PC-3 (cell line): ENCODE measurements at regions not wholly inside any gene's neighbourhood (a gene's known extent, or its start where the extent isn't known, plus 50 kb on each side); places are given as distances from the start of the nearest gene placed in this dataset.

ENCODE experiments used
- ATAC-seq: fragments of 200-7000 bp; cut with Tn5 transposase; 2 replicates; pipeline ENCODE4 v1.9.1; 2020; ENCODE audit warnings: mild to moderate bottlenecking, moderate library complexity
- BruUV-seq: library from RNA; stranded (reverse); fragments of 400-500 nt; replicated peaks from 2 replicates; lab custom pipeline; 2021; lab: Mats Ljungman, UMichigan
- CTCF ChIA-PET: fragments of 300-600 bp; sonication (Branson Sonifier 250); formaldehyde crosslinking; loops from one replicate; lab custom pipeline; 2022; ENCODE audit warnings: antibody characterized with exemption; lab: Charles Lee
- POLR2A ChIA-PET: fragments of 300-600 bp; sonication (Branson Sonifier 250); formaldehyde crosslinking; loops from one replicate; lab custom pipeline; 2022; ENCODE audit warnings: antibody characterized with exemption; ENCODE audit not compliant: unreplicated experiment; lab: Charles Lee
- DNase-seq: peaks from one replicate; pipeline ENCODE4 v3.0.0-alpha.2; 2015
- H2AFZ ChIP-seq: fragments of 300-600 bp; sonication (generic); 2 replicates; pipeline ENCODE4 v1.6.0; 2016; ENCODE audit warnings: antibody characterized with exemption, low read length
- H3F3A ChIP-seq: fragments of 300-600 bp; sonication (generic); one replicate; pipeline ENCODE4 v1.6.0; 2017; ENCODE audit warnings: antibody characterized with exemption, low read length, control low read depth, mild to moderate bottlenecking; ENCODE audit not compliant: unreplicated experiment
- H3K27ac ChIP-seq: fragments of 300-600 bp; sonication (generic); 2 replicates; pipeline ENCODE4 v1.5.1; 2016; ENCODE audit warnings: mild to moderate bottlenecking, low read length
- H3K27me3 ChIP-seq: fragments of 300-600 bp; sonication (generic); 2 replicates; pipeline ENCODE4 v1.6.1; 2016; ENCODE audit warnings: low read length, mixed read lengths
- H3K36me3 ChIP-seq: fragments of 300-600 bp; sonication (generic); 2 replicates; pipeline ENCODE4 v1.6.1; 2016; ENCODE audit warnings: low read depth, mixed run types, low read length, mixed read lengths
- H3K4me1 ChIP-seq: fragments of 300-600 bp; sonication (generic); 2 replicates; pipeline ENCODE4 v1.5.1; 2016; ENCODE audit warnings: low read length; ENCODE audit not compliant: insufficient read depth
- H3K4me2 ChIP-seq: fragments of 300-600 bp; sonication (generic); 2 replicates; pipeline ENCODE4 v1.6.0; 2016; ENCODE audit warnings: low read length
- H3K4me3 ChIP-seq: fragments of 300-600 bp; sonication (generic); 2 replicates; pipeline ENCODE4 v1.5.1; 2016; ENCODE audit warnings: mild to moderate bottlenecking, low read length, mixed read lengths
- H3K79me2 ChIP-seq: fragments of 300-600 bp; sonication (generic); 2 replicates; pipeline ENCODE4 v1.6.1; 2017; ENCODE audit warnings: low read length, mixed read lengths
- H3K9ac ChIP-seq: fragments of 300-600 bp; sonication (generic); 2 replicates; pipeline ENCODE4 v1.6.0; 2016; ENCODE audit warnings: mild to moderate bottlenecking, low read length
- H3K9me2 ChIP-seq: fragments of 300-600 bp; sonication (generic); replicated peaks from 2 replicates; pipeline ENCODE4 v1.6.1; 2016; ENCODE audit warnings: mixed run types, low read length, mixed read lengths
- H3K9me3 ChIP-seq: fragments of 300-600 bp; sonication (generic); 2 replicates; pipeline ENCODE4 v1.6.1; 2016; ENCODE audit warnings: low read length, mixed read lengths
- H4K20me1 ChIP-seq: fragments of 300-600 bp; sonication (generic); 2 replicates; pipeline ENCODE4 v1.6.1; 2016; ENCODE audit warnings: low read length, mixed read lengths
- EZH2 ChIP-seq: fragments of 300-600 bp; sonication (generic); IDR thresholded peaks from one replicate; pipeline ENCODE4 v1.6.1; 2017; ENCODE audit warnings: antibody characterized with exemption, mild to moderate bottlenecking, low read length; ENCODE audit not compliant: unreplicated experiment
- EZH2phosphoT487 ChIP-seq: fragments of 300-600 bp; sonication (generic); IDR thresholded peaks from 2 replicates; pipeline ENCODE4 v1.6.1; 2018; ENCODE audit warnings: mild to moderate bottlenecking, antibody characterized with exemption, low read length, borderline replicate concordance
- intact Hi-C: fragments of 100-400 bp; cut with micrococcal nuclease; formaldehyde crosslinking; loops from 2 replicates; pipeline ENCODE4 v1.9.0; 2023
- TF ChIP-seq, protein P1 (sequence below): fragments of 300-600 bp; sonication (generic); conservative IDR thresholded peaks from 2 replicates; pipeline ENCODE4 v1.5.1; 2017; ENCODE audit warnings: antibody characterized with exemption, low read depth, mild to moderate bottlenecking, low read length

DNA sequence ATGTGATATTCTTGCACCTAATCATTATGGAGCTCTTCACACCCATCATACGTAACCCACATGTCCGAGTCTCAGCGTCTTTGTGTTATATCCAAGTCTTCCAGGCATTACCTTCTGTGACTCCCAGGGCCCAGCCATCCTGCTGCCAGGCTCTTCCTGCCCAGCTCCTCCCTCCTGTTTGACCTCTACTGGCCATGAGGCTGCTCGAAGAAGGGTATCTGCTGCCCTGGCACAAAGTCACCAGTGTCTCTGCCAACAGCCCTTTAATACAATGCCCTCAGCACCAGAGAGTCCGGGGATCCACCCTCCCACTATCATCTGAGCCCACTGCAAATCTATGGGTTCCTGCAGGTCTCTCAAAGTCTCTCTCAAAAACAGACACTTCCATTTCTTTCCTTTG lies 65.3 kb upstream of the WAC start:
- no TSS peak for BruUV-seq
- ChIA-PET CTCF (no interaction called here), POLR2A (no interaction called here)
- no peak overlapping the region for H3K4me3 ChIP-seq
- no peaks in the 10 kb centered on the region for H3K4me1 ChIP-seq
- H2AFZ ChIP-seq, result no peak overlapping the region
- H3K27me3 ChIP-seq, result no peaks in the 10 kb centered on the region
- no peak overlapping the region for H3K4me2 ChIP-seq
- no peaks in the 10 kb centered on the region for H3F3A ChIP-seq
- intact Hi-C loops, result no loop called here
- H3K36me3 ChIP-seq, result no peaks in the 10 kb centered on the region
- no peaks in the 10 kb centered on the region for H3K79me2 ChIP-seq
- H3K9ac ChIP-seq, result no peak overlapping the region
- ATAC-seq (no peak), DNase-seq (no peak)
- H3K9me3 ChIP-seq, result no peaks in the 10 kb centered on the region
- TF ChIP-seq EZH2 (no peak), EZH2phosphoT487 (no peak)
- TF ChIP-seq, protein P1, sequence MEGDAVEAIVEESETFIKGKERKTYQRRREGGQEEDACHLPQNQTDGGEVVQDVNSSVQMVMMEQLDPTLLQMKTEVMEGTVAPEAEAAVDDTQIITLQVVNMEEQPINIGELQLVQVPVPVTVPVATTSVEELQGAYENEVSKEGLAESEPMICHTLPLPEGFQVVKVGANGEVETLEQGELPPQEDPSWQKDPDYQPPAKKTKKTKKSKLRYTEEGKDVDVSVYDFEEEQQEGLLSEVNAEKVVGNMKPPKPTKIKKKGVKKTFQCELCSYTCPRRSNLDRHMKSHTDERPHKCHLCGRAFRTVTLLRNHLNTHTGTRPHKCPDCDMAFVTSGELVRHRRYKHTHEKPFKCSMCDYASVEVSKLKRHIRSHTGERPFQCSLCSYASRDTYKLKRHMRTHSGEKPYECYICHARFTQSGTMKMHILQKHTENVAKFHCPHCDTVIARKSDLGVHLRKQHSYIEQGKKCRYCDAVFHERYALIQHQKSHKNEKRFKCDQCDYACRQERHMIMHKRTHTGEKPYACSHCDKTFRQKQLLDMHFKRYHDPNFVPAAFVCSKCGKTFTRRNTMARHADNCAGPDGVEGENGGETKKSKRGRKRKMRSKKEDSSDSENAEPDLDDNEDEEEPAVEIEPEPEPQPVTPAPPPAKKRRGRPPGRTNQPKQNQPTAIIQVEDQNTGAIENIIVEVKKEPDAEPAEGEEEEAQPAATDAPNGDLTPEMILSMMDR, result no peak
- H3K9me2 ChIP-seq, result no peaks in the 10 kb centered on the region
- H4K20me1 ChIP-seq, result no peaks in the 10 kb centered on the region
- no peak overlapping the region for H3K27ac ChIP-seq

DNA sequence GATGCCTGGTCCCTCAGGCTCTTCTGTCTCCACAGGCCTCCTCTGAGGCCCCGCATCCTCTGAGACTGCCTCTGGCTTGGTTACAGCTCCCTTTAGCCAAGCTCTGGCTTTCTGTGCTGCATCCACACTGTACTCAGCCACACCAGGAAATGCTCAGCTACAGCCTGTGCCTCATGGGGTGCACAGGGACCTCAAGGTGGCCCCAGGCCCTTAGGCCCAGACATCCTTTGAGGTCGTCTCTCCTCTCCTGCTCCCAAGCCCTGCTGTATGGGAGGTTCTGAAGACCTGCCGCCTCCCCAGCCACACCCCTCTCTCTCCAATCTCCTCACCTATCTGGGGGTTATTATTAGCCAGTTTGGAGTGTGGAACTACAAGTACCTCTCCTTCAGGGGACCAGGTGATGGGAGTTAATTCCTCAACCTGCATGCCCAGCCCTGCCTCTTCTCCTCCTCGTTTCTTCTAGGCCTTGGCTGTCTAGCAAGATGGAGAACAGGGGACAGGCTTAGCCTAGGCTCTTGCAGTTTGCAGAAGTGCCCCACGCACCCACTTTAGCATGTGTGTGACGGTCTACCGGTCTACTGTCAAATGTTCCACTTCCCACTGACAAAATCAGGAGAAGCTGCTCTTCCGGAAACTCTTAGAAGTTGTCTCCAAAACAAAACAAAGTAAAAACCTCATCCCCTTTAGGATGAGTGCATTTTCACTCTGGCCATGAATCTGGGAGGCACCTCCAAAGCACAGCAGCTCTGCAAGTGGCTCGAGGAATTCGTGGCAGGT lies 64.0 kb upstream of the WAC start:
- POLR2A ChIA-PET, result no interaction called here
- Histone ChIP-seq H4K20me1 (no peaks in the 10 kb centered on the region), H3F3A (no peaks in the 10 kb centered on the region), H3K9ac (no peak overlapping the region), H3K4me2 (no peak overlapping the region), H3K79me2 (no peaks in the 10 kb centered on the region), H3K27me3 (no peaks in the 10 kb centered on the region), H3K9me3 (no peaks in the 10 kb centered on the region), H2AFZ (no peak overlapping the region), H3K27ac (no peak overlapping the region), H3K36me3 (no peaks in the 10 kb centered on the region), H3K9me2 (no peaks in the 10 kb centered on the region), H3K4me3 (no peak overlapping the region), H3K4me1 (no peaks in the 10 kb centered on the region)
- BruUV-seq, result no TSS peak
- intact Hi-C loops, result no loop called here
- TF ChIP-seq EZH2phosphoT487 (no peak), EZH2 (no peak)
- TF ChIP-seq, protein P1, result no peak
- DNase-seq (no peak), ATAC-seq (no peak)
- CTCF ChIA-PET, result interaction anchor here (0.5 kb wide), 1 partner anchor 29 kb away, joined by 6 read pairs; no protein-coding TSS in a partner anchor
